ENCODE measurements at regions not wholly inside any gene's neighbourhood (a gene's known extent, or its start where the extent isn't known, plus 50 kb on each side); places are given as distances from the start of the nearest gene placed in this dataset.

- no peak for TF ChIP-seq POLR2A (IDR thresholded peaks at IDR 0.05)
- no peak for TF ChIP-seq CTCF (IDR thresholded peaks at IDR 0.05)
Observed at GRCh38 chr22:34997633-34998299, 68.2 kb upstream of the ISX start.
